A172 (cell line): ENCODE measurements at regions not wholly inside any gene's neighbourhood (a gene's known extent, or its start where the extent isn't known, plus 50 kb on each side); places are given as distances from the start of the nearest gene placed in this dataset.

Source experiments
- DNase-seq: peaks from one replicate; pipeline ENCODE4 v3.0.0-alpha.2; 2015; ENCODE audit warnings: low spot score

DNA sequence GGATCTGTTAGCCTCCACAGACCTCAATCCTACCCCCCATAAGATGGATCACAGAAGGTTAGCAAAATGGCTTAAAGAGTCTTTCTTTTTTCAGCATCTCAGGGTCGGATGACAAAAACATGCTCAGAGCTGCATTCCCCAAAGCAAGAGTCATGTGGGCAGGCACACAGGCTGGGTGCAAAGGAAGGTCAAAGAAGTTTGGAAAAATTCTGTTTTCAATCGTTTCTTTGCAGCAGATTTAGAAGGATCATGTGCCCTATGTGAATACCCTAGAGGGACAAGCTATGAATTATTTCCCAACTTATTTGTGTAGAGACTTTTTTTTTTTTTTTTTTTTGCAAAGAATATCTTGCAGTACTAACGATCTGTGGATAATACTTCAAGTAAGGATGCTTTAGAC lies 845.4 kb downstream of the VRK1 start:
- DNase-seq: no peak

DNA sequence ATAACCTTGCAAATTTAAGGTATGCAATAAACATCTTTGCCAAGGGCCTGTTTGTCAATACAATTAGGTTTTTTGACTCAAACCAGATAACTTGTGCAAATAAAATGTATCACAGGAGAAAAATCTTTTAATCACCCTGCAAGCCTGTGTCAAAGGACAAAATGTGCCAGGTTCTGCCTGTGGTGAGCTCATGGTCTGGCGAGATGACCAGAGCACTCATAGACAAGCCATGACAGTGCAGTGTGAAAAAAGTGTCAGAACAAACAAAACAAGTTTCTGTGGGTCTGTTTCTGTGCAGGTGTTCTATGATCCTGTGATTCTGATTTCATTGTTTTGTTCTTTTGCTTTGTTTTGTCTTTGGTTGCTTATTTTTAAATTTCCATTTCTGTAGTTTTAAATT lies 847.2 kb downstream of the VRK1 start:
- no peak for DNase-seq

DNA sequence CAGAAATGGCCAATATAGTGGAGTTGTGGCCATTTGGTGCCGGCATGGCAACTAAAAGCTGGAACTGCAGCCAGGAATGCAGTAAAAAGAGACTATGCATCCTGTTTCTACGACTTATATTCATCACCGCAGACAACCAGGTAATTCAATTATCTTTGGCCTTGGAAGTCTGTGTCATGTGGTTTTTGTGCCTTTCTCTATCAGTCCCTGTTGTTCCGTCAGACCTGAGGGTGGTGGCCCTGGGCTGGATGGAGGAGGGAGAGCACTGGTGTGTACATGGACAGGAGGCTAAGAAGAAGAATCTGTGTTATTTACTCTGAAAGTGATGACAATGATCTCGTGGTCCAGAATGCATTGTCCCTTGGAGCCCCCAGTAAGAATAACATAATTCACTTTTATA lies 852.6 kb downstream of the VRK1 start:
- DNase-seq: no peak

DNA sequence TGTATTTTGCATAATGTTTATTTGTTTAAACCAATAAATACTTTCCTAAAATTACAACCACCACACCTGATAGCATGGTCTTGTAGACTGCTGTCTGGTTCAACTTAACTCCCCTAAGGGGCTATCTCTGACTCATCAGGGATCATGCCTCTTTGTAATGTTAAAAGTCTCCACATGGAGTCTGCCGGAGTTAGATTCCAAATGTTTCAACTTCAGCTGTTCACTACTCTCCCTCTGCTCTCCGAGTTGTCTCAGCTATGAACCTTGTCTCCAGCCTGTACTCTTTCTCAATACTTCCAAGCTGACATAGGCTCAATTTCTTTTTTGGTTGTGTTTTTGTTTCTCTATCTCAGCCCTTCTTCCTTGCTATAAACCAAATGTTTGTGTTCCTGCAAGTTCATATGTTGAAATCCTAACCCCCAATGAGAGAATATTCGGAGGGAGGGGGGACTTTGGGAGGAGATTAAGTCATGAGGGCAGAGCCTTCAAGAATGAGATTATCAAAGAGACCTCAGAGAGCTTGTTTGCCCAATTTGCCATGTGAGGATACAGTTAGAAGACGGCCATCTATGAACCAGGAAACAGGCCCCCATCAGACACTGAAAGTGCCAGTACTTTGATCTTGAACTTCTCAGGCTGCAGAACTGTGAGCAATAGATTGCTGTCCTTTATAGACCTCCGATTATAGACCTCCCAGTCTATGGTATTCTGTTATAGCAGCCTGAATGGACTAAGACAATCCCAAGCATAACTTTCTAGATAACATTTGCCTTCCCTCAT lies 858.2 kb downstream of the VRK1 start:
- no peak for DNase-seq

DNA sequence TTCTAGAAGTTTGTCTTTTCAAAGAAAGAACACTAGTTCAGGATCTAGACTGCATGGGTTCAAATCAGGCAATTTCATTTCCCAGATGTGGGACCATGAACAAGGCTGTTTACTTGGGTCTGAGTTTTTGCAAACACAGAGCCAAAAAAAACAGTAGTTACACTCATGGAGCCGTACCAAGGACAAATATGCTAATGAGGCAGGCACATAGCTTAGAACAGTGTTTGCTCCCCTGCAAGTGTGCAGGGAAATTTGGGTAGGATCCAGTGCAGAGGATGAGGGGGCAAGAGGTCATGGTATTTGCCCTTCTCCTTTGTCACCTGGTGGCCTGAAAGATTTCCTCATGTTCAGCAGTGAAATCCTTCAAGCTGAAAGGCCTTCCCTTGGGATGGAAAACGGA lies 860.4 kb downstream of the VRK1 start:
- DNase-seq: no peak

DNA sequence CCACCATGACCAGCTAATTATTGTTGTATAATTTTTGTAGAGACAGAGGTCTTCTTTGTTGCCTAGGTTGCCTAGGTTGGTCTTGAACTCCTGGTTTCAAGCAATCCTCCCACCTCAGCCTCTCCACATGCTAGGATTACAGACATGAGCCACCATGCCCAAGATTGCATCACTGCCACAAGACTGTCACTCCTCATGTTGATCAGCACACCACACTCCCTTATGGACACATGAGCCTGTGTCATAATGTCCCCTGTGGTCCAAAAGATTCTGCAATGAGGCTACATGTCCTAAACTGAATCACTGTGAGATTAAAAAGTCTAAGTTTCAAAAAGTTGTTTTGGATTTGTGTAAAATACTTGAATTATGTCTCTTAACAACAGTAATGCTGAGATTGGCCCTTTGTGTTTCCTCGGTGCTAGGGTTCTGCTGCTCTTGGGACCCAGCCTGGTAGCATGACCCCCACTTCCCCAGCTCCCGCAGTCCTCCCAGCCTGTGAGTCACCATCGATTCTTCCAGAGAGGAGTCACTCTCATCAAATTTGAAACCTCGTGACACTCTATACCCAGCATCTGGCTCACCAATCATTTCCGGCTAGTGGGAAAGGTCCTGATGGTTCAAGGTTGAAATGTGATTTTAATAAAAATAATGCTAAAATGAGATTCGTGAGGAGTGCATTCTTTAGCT lies 890.9 kb downstream of the VRK1 start:
- no peak for DNase-seq

DNA sequence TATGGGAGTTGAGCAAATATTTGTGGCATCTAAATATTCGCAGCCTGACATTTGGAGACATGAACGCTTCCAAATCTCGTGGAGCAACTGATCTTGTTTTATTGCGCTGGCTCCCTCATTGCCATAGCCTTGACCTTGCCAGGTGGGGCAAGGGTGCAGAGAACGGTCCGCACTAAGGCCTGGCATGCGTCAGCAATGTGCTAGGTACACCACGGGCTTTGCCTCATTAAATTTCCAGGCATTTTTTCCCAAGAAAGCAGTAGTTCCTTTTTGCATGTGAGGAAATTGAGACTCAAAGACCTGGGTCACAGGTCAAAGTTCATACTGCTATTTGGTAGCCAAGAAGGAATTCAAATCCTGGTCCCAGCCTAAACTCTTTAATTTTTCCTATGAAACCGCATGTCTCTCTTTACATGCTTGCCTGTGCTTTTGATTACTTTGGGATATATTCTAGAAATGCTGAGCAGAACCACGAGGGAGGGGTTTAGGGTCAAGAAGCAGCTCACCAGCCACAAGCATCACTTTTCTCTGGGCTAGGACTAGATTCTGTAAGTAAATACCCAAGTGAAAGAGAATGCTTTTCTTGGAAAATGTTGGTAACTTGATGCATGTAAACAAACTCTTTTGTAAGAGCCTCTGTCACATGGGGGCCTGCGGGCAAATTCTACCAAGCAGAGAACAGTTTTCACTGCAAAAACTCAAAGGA lies 891.6 kb downstream of the VRK1 start:
- no peak for DNase-seq

DNA sequence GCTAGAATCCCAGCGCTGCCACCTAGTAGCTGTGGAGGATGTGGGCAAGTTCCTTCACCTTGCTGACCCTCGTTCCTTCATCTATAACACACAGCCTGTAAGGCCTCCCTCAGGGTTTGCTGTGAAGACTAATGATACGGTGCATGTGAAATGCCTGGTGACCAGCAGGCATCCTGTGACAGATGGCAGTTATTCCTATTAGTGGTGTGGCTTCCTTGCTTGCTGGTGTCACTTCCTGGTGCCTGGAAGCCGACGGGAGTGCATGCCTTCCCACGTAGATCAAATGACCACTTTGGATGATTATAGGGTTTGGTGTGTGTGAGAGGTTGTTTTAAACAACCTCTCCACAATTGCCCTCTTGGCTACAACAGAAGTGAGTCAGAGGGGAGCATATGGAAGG lies 894.9 kb downstream of the VRK1 start:
- DNase-seq: no peak

DNA sequence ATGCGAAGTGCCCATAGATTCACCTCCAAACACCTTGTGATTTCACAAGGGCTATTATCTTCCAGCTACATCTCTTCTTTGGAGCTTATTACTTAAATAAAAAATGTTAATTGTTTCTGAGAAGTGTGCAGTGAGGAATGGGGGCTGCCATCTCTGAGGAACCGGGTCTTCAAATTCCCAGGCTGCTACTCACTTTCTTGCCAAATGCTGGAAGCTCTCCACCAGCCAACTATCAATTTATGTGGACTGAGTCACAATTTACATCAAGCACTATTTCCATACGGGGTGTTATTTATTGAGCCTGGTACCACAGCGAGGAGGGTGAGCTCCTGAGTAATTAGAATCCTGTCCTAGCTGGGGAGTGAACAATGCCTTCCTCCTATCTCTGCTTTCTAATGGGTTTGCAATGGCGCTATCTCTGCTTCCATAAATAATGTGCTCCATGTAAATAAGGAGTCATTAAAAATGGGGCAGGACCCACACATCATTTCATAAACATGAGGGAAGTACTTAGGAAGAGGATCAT lies 898.3 kb downstream of the VRK1 start:
- DNase-seq: no peak

DNA sequence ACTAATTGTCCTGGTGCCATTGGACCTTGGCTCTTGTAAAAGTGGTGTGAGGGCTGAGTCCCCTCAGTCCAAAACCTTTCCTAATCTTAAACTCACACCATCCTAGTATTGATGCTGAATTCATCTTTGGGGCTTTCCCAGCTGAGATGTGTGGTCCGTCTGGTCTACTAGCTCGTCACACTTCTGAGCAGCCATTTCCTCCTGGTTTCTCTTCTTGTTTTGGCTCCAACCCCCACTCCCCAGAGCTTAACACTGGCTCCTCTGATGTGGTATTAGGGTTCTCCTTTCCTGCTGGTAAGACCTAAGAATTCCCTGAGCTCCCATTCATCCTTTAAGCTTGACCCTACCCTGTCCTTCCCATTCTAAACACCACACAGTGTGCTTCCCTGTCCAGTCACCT lies 900.6 kb downstream of the VRK1 start:
- no peak for DNase-seq

DNA sequence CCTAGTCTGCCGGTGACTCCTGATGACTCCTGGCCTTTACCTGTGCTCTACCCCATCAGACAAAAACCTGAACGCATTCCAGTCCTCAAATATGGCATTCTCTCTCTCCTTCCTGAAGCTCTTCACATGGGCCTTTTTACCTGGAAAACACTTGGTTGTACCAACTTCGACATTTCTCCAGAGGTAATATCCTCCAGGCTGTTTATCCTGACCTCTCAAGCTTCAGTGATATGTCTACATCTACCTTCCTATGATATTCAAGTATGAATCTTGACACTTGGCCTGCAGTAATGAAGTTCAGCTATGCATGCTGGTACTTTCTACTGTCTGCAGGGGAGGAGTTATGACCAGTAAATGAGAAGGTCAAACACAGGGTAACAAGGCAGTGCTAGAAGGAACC lies 901.8 kb downstream of the VRK1 start:
- no peak for DNase-seq

DNA sequence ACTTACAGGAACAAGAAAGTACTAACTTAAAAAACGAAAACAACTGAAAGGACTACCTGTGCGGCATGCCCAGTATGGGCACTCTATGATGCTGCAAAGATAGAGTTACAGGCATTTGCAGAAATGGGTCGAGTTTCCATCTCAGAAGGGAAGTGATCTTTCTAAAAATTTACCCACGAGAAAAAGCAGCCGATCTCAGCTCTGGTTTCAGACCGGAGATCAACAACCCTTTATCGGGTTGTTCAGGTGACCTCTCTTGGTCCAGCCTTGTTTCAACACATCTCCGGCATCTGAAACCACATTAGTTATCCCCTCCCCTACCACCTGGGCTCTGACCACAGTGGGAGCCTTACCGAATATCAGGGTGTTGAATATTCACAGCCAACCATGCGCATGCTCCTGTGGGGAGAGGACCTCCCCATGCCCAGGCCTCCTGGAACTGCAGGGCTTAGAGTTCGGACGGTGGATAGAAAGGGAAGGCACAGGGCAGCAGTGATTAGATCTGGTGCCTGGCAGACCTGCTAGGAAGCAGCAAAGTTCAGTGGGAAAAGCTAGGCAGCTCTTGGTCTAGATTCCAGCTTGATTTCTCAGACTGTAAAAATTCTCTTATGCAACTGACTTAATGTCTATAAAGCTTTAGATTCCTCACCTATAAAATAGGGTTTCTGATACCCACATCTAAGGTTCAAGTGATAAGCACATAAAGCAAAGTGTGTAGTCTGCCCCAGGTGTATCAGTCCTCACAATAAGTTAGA lies 906.0 kb downstream of the VRK1 start:
- DNase-seq: no peak

DNA sequence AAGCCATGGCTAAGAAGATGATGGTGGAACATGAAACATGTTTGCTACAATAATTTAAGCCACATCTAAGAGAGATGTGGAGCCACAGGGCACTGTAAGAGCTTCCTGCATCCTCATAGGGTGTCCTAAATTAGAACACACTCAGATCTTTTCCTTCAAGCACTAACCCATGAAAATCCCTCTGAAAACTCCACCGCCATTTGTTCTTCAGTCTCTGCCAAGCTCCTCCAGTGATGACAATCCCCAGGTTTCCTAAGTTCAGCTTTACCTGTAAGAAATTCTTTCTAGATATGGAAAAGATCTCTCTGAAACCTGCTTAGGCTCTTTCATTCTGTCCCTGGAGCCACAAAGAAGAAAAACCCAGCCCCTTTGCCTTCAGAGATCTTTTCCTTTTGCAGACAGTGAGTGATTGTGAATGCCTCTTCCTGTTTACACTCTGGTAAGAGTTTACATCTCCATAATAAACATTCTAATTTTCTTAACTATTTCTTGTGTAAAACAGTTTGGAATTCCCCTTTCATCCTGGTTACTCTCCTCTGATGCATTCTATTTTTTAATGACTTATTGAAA lies 907.2 kb downstream of the VRK1 start:
- no peak for DNase-seq

DNA sequence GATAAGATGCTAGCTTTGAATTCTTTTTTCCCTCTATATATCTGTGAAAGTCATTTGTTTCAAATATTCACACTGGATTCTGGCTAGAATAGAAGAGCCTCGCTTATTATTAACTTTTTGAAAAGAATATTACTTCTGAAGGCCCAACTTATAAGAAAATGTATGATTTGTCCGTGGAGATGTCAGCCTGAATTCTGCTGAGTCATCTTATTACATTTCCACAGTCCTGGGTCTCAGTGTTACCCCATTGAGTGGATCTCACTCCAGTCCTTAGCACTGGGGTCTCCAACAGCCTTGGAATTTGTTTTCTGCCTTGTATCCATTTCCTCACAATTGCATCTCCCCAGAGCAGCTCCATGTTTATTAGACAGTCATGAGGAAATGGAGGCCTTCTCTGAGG lies 907.9 kb downstream of the VRK1 start:
- DNase-seq: no peak

DNA sequence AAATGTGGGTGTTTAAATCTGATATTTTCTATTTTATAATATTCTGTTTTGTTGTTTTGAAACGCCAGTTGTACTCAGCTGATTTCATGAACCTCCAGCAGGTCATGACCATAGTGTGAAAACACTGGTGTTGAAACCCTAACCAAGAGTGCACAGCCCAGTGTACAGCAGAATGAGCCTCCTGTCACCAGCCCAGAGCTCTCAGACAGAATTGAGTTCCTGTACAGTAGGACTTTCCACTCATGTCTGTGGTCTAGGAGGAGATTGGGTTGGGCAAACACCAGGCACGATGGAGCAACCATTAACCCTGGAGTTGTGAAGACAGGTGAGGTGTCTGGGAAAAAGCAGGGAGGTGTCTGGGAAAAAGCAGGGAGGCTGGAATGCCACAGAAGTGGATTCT lies 908.8 kb downstream of the VRK1 start:
- DNase-seq: no peak

DNA sequence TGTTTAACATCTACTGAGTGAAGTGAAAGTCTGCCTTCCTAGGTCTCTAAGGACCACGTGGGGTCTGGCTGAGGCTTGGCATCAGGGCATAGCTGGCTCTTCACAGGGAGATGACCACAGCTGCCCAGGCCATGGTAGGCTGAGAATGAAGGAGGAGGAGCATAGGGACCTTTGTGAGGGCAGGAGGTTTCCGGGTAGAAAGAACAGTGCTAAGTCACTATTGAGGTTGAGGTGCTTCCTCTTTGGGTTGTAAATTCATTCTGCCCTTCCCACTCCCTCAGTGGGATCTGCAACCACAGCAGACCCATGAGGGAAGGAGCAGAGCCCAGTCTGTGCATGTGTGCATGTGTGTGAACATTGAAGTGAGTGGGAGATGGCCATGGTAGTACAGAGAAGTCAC lies 909.6 kb downstream of the VRK1 start:
- no peak for DNase-seq

DNA sequence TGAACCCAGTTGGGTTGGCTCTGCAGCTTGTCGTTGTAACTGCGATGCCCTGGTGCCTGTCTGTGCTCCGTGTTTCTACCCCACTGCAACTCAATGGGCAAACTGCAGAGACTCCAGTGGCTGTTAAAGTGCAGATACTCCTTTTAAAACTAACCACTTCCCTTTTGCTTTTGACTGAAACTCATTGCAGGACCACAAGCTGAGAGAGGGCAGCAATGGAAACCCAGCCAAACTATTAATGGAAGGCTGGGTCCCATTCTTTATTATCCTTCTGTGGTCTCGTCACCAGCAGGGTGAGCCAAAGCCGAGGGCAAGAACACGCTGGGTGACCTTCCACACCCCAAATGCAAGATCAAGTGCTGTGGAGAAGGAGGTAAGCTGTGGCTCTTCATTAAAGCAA lies 910.4 kb downstream of the VRK1 start:
- DNase-seq: no peak

DNA sequence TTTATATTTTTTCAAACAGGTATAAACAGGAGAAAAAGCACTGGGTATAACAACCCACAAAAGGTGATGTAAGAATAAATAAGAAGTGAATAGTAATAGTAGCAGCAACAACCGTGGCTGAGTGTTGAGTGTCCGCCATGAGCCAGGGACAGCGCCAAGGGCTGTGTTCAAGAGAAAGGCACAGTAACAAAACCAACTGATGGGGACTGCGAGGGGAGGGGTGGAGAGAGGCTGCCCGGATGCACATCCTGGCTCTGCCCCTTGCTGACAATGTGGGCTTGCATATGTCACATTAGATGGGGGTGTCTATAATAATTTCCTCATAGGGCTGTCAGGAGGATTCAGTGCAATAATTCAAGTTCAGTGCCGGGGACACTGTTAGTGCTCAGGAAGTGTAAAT lies 912.4 kb downstream of the VRK1 start:
- DNase-seq: no peak

DNA sequence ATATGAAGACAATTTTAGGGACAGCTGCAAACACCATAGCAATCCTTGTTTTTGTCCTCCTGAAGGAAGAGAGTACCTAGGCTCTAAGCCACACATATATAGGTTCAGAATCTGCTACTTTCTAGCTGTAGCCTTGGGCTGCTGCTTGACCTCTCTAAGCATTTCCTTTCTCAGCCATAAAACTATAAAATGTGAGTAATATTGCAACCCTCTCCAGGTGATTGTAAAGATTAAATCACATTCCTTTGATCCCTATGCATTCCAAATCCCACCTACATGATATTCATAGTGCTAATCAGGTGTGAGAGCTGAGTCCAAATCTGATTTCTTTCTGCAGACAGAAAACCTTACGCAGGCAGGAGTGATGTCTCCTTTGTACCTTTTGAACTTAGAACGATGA lies 913.5 kb downstream of the VRK1 start:
- DNase-seq: no peak

DNA sequence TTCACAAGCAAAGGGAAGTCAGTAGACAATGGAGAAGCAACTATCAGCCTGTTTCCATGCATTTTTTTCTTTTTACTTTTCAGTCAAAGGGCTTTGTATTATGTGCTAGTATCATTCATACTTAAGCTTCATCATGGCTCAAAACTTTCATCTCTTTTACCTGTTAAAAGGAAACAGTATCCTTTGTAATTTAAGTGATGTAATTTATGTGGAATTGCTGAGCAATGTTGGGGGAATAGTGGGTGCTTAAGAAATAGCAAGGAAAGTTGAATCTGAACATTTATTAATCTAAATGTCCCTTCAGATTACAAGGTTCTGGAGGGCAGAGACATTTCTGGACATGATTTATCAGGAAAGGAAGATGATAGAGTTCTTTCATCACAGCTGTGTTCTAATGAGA lies 915.3 kb downstream of the VRK1 start:
- DNase-seq: no peak

DNA sequence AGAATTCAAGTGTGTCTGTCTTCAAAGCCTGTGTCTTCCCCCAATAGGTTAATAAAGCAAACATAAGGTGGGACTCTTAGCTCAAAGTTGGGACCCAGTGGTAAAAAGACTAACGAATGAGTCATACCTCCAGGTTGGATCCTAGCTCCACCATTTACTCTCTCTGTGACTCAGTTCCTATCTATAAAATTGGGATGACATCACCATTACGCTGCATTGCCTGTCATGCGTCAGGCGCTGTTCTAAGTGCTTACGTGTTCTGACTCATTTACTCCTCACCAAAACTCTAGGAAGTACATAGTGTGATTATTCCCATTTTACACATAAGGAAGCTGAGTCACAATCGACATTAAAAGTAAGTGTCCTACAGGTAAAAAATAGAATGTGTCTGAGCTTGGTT lies 915.8 kb downstream of the VRK1 start:
- peak; percentile 33 for DNase-seq
